NCI-H524 (cell line): ENCODE measurements at regions not wholly inside any gene's neighbourhood (a gene's known extent, or its start where the extent isn't known, plus 50 kb on each side); places are given as distances from the start of the nearest gene placed in this dataset.
A peak's percentile ranks its signal among the peaks of the same experiment; 100 is the strongest.

ENCODE experiments used
- DNase-seq, 2 experiments: peaks; one replicate each; lab custom pipeline; 2025; lab: John Stamatoyannopoulos, UW

DNA sequence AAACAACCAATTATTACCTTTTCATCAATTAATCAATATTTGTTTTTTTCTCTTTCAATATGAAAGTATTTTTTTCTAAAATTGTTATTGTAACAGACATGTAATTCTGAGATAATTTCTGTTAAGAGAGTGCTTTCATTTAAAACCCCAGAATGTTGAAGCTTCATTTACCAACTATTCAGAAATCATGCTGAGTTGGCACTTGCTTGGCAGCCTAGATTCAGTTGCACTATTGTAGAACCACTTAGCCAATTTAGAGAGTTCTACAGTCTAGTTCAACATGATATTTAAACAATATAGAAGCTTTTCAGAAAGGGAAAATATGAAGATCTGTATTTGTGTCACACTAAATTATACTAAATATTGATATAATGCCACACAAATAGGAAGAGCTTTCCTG lies 56.1 kb upstream of the NKAIN2 start:
- DNase-seq: no peak

DNA sequence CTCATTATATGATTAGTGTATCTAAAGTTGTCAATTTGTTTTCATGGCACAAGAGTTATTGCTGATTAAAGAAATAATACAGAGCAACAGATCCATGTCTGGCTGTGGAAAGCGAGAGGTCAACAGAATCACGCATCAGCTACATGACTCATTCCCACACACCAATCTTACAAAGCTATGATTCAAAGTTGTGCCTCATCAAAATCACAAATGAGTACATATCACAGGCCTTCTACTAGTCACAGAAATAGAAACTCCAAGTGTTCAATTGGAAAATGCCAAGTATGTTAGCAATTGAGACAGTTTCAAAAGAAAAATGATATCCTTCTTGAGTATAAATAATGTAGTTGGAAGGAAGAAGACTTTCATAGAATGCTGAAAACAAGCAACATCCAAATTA lies 57.8 kb upstream of the NKAIN2 start:
- DNase-seq: no peak

- DNase-seq: no peak
Observed at GRCh38 chr6:123744840-123745239, 58.8 kb upstream of the NKAIN2 start.

DNA sequence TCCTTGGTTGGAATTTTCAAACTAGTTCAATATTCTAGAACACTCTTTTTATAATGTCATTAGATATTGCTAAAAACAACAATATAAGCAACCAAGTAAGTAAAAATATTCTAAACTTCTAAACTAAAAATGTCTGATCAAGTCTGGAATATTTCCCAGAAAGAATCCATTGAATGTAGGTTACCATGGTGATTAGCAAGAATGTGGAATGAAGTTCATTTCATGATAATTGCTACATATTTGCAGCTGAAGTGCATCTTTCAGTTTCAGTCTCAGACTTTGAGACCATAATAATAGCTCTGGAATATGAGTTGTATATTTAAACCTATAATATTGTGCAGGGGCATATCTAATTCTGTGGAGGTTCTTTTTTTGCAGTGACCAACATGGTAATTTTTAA lies 61.0 kb upstream of the NKAIN2 start:
- no peak for DNase-seq

DNA sequence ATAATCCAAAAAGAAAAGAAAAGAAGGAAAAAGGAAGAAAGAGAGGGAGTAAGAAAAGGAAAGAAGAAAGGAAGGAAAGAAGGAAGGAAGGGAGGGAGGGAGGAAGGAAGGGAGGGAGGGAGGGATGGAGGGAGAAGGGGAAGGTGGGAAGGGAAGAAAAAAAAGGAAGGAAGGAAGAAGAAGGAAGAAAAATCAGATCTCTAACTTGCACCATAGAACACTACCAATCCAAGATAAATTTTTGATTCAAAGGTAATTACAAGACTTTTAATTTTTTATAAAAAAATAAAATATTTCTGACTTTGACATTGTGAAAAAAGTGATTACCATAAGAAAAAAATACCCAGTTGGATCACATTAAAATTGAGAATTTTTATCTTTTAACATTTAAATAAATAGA lies 70.5 kb upstream of the NKAIN2 start:
- DNase-seq: no peak

GRCh38 chr6:123716506-123716905 lies 79.8 kb upstream of the TRDN start:
- DNase-seq: peak; percentile 7 to 86

DNA sequence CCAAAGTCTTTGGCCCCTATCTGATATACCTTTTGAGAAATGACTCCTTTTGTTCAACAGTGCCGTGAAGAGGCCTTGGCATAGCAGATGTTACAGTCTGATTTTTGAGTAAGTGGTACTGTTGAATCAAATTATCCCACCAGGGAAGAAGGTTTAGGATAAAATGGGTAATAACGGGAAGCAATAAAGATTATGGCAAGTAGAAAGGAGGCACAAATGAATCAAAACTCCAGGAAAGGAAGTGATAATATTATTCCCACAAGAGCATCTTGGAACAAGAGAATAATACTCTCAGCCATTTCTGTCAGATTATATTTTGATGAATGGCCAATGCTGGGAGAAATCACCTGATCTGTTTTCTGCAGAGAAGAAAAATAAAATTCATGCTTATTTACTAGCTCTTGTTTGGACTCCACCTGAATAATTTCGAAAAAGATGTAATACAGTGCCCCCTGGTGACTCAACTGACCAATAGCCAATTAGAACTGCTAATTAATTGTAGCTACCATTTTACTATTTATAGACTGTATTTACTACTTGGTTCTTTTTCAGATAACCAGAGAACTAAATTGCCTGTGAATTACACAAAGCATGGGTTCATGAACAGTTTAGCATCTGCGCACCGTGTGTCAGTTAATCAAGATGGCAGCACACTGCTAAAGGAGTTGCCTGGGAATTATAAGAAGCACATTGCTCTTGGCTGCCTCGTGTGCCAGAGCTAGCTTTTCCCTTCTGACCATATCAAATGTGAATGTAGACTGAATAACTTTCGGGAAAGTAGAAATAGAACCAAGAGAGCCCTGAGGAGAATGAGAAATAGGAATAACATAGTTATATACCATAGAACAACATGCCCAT lies 78.5 kb upstream of the TRDN start:
- DNase-seq: peak; percentile 30 to 72

GRCh38 chr6:123712831-123713230 lies 76.1 kb upstream of the TRDN start:
- DNase-seq: peak; percentile 56 to 87

DNA sequence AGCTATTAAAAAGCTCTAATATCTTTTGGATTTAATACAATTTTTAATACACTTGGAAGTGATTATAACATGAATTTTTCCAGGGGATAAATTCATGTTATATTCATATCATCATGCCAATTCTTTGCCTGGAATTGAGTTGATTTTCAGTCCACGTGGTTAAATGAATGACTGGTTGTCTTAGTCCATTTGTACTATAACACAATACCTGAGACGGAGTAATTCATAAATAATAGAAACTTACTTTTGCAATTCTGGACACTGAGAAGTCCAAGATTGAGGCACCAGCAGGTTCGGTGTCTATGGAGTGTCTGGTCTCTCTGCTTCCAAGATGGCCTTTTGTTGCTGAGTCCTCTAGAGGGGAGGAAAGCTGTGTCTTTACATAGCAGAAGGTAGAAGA lies 66.2 kb upstream of the TRDN start:
- DNase-seq: no peak

GRCh38 chr6:123687864-123688263 lies 51.1 kb upstream of the TRDN start:
- DNase-seq: no peak
